GM06990 (cell line): ENCODE measurements at regions not wholly inside any gene's neighbourhood (a gene's known extent, or its start where the extent isn't known, plus 50 kb on each side); places are given as distances from the start of the nearest gene placed in this dataset.
A peak's percentile ranks its signal among the peaks of the same experiment; 100 is the strongest.

ENCODE experiments used
- DNase-seq: peaks from one replicate; pipeline ENCODE4 v3.0.0-alpha.2; 2011; ENCODE audit not compliant: insufficient read length; ENCODE audit errors: extremely low read depth
- H3K27me3 ChIP-seq: replicated peaks from 2 replicates; pipeline ENCODE4 v1.6.0; 2011; ENCODE audit warnings: low read length; ENCODE audit not compliant: control insufficient read depth, insufficient read depth
- H3K36me3 ChIP-seq: 2 replicates; pipeline ENCODE4 v1.5.1; 2011; ENCODE audit warnings: low read length; ENCODE audit not compliant: control insufficient read depth, insufficient read depth
- H3K4me3 ChIP-seq: replicated peaks from 2 replicates; pipeline ENCODE4 v1.5.1; 2011; ENCODE audit warnings: low read depth, mild to moderate bottlenecking, control low read depth, low read length
- TF ChIP-seq, protein P1 (sequence below): IDR thresholded peaks from 2 replicates; pipeline ENCODE4 v1.5.1; 2011; ENCODE audit warnings: low read length, control low read depth, mild to moderate bottlenecking, inconsistent platforms; ENCODE audit not compliant: insufficient read depth, poor library complexity, severe bottlenecking

DNA sequence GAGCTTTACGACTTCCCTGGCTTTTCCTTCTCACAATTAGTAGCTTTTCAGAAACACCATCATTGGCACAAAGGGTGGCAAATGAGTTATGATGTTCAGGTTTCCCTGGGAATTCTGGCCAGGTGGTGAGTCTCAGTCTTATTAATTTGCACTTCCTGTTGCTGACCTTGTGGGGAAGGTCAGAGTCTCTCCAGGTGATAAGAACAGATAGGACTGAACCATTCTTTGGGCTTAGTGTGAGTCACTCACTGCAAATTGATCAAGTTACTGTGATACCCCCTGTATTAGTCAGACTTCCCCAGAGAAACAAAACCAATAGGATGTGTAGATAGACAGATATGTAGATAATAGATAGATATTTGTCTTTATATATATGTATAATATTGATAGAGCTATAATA is 53.8 kb upstream of the RANBP3L start:
- H3K36me3 ChIP-seq = no peaks in the 10 kb centered on the region
- no peak overlapping the region for H3K4me3 ChIP-seq
- H3K27me3 ChIP-seq = no peaks in the 10 kb centered on the region
- no peak for DNase-seq
- TF ChIP-seq, protein P1, sequence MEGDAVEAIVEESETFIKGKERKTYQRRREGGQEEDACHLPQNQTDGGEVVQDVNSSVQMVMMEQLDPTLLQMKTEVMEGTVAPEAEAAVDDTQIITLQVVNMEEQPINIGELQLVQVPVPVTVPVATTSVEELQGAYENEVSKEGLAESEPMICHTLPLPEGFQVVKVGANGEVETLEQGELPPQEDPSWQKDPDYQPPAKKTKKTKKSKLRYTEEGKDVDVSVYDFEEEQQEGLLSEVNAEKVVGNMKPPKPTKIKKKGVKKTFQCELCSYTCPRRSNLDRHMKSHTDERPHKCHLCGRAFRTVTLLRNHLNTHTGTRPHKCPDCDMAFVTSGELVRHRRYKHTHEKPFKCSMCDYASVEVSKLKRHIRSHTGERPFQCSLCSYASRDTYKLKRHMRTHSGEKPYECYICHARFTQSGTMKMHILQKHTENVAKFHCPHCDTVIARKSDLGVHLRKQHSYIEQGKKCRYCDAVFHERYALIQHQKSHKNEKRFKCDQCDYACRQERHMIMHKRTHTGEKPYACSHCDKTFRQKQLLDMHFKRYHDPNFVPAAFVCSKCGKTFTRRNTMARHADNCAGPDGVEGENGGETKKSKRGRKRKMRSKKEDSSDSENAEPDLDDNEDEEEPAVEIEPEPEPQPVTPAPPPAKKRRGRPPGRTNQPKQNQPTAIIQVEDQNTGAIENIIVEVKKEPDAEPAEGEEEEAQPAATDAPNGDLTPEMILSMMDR = no peak

- DNase-seq = no peak
- H3K4me3 ChIP-seq = no peak overlapping the region
- TF ChIP-seq, protein P1 = no peak
- no peaks in the 10 kb centered on the region for H3K27me3 ChIP-seq
- H3K36me3 ChIP-seq = no peaks in the 10 kb centered on the region
These were observed 55.2 kb upstream of the RANBP3L start for GRCh38 chr5:36356915-36357314.

GRCh38 chr5:36357391-36357975 is 55.8 kb upstream of the RANBP3L start:
- TF ChIP-seq, protein P1 = no peak

GRCh38 chr5:36359267-36359666 is 57.6 kb upstream of the RANBP3L start:
- DNase-seq = no peak
- TF ChIP-seq, protein P1 = no peak
- Histone ChIP-seq H3K27me3 (no peaks in the 10 kb centered on the region), H3K4me3 (no peak overlapping the region), H3K36me3 (no peaks in the 10 kb centered on the region)

More at GRCh38 chr5:36357391-36357975, 55.8 kb upstream of the RANBP3L start:
- no peak overlapping the region for H3K4me3 ChIP-seq
- DNase-seq = no peak
- no peaks in the 10 kb centered on the region for H3K36me3 ChIP-seq
- H3K27me3 ChIP-seq = no peaks in the 10 kb centered on the region

- Histone ChIP-seq H3K4me3 (no peak overlapping the region), H3K27me3 (no peaks in the 10 kb centered on the region), H3K36me3 (no peaks in the 10 kb centered on the region)
- DNase-seq = peak; percentile 7
- TF ChIP-seq, protein P1 = no peak
These were observed 58.6 kb upstream of the RANBP3L start for GRCh38 chr5:36360307-36360706.

DNA sequence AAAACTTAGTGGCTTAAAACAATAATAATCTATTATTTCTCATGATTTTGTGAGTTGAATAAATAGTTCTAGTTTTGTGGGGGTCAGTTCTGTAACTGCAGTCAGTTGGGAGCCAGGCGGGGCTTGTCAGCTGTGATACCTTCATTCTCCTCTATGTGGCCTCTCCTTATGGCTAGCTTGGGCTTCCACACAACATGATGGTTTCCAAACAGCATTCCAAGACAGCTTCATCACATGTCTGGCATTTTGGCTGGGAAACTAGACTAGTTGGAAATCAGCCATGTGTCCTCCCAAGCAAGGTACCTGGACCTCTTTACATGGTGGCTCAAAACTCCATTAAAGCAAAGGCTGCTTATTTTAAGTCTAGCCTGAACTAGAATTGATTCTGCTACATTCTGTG is 61.4 kb upstream of the RANBP3L start:
- no peak for DNase-seq
- Histone ChIP-seq H3K4me3 (no peak overlapping the region), H3K36me3 (no peaks in the 10 kb centered on the region), H3K27me3 (no peaks in the 10 kb centered on the region)
- TF ChIP-seq, protein P1 = no peak
